HEK293 (cell line): ENCODE measurements at regions not wholly inside any gene's neighbourhood (a gene's known extent, or its start where the extent isn't known, plus 50 kb on each side); places are given as distances from the start of the nearest gene placed in this dataset.

Experiments used
- CTCF ChIA-PET: fragments of 350-600 bp; formaldehyde crosslinking; extraction: SDS; loops from one replicate; lab custom pipeline; 2021; ENCODE audit warnings: antibody characterized with exemption; lab: Yijun Ruan, JAX
- POLR2A ChIA-PET: fragments of 300-600 bp; formaldehyde crosslinking; extraction: SDS; loops from one replicate; lab custom pipeline; 2020; ENCODE audit warnings: antibody characterized with exemption, inconsistent platforms; lab: Yijun Ruan, JAX
- H3K27ac ChIP-seq: fragments of 200-500 bp; sonication (Bioruptor generic); 2 replicates; pipeline ENCODE4 v1.5.1; 2014; ENCODE audit warnings: low read depth, low read length, control low read depth, inconsistent platforms; ENCODE audit errors: extremely low read depth
- H3K36me3 ChIP-seq, 2 experiments: fragments of 200-500 bp in 1 of 2; sonication (Bioruptor generic) in 1 of 2; 1 replicate in 1 of 2; 2 replicates in 1 of 2; pipeline ENCODE4 v1.5.1; 2014 to 2017; ENCODE audit warnings: inconsistent platforms in 2 of 2, low read length in 2 of 2; ENCODE audit not compliant: control insufficient read depth in 2 of 2, insufficient read depth in 1 of 2
- H3K4me1 ChIP-seq: fragments of 200-500 bp; sonication (Bioruptor generic); 2 replicates; pipeline ENCODE4 v1.5.1; 2014; ENCODE audit warnings: mild to moderate bottlenecking, low read length, inconsistent platforms; ENCODE audit not compliant: control insufficient read depth, insufficient read depth
- H3K4me3 ChIP-seq: 2 replicates; pipeline ENCODE4 v1.5.1; 2011; ENCODE audit warnings: low read depth, mild to moderate bottlenecking, control low read depth, low read length, moderate library complexity
- H3K9me3 ChIP-seq: fragments of 200-500 bp; sonication (Bioruptor generic); 2 replicates; pipeline ENCODE4 v1.5.1; 2014; ENCODE audit warnings: low read depth, low read length, inconsistent platforms; ENCODE audit not compliant: control insufficient read depth, insufficient read depth
- HOXA7 ChIP-seq: sonication (generic); formaldehyde crosslinking; IDR thresholded peaks from 2 replicates; pipeline ENCODE4 v1.8.1; 2022; ENCODE audit warnings: missing genetic modification reagents, borderline replicate concordance
- SP2 ChIP-seq: fragments of 450-650 bp; formaldehyde crosslinking; IDR thresholded peaks from 2 replicates; pipeline ENCODE4 v1.5.1; 2016; ENCODE audit warnings: missing biosample characterization, missing genetic modification characterization
- SP3 ChIP-seq: fragments of 450-650 bp; formaldehyde crosslinking; IDR thresholded peaks from 2 replicates; pipeline ENCODE4 v1.5.1; 2016; ENCODE audit warnings: missing biosample characterization, missing genetic modification characterization
- ZFP41 ChIP-seq: fragments of 450-650 bp; formaldehyde crosslinking; IDR thresholded peaks from 2 replicates; pipeline ENCODE4 v1.5.1; 2016; ENCODE audit warnings: missing biosample characterization, missing genetic modification characterization, borderline replicate concordance
- ZFP69B ChIP-seq: fragments of 450-650 bp; formaldehyde crosslinking; IDR thresholded peaks from 2 replicates; pipeline ENCODE4 v1.5.1; 2016; ENCODE audit warnings: missing biosample characterization, missing genetic modification characterization
- ZNF223 ChIP-seq: fragments of 450-650 bp; formaldehyde crosslinking; IDR thresholded peaks from 2 replicates; pipeline ENCODE4 v1.5.1; 2016; ENCODE audit warnings: missing biosample characterization, missing genetic modification characterization
- ZNF239 ChIP-seq: fragments of 450-650 bp; formaldehyde crosslinking; IDR thresholded peaks from 2 replicates; pipeline ENCODE4 v1.5.1; 2016; ENCODE audit warnings: missing biosample characterization, missing genetic modification characterization
- ZNF24 ChIP-seq: fragments of 450-650 bp; formaldehyde crosslinking; IDR thresholded peaks from 2 replicates; pipeline ENCODE4 v1.5.1; 2016; ENCODE audit warnings: missing biosample characterization, missing genetic modification characterization
- ZNF341 ChIP-seq: fragments of 450-650 bp; formaldehyde crosslinking; IDR thresholded peaks from 2 replicates; pipeline ENCODE4; 2016; ENCODE audit warnings: low read depth, missing biosample characterization, missing genetic modification characterization
- ZNF426 ChIP-seq: fragments of 450-650 bp; formaldehyde crosslinking; IDR thresholded peaks from 2 replicates; pipeline ENCODE4 v1.5.1; 2017; ENCODE audit warnings: missing biosample characterization, missing genetic modification characterization, mild to moderate bottlenecking, inconsistent platforms, moderate library complexity
- ZNF449 ChIP-seq: fragments of 450-650 bp; formaldehyde crosslinking; IDR thresholded peaks from 2 replicates; pipeline ENCODE4 v1.5.1; 2017; ENCODE audit warnings: missing biosample characterization, mild to moderate bottlenecking, missing genetic modification characterization, moderate library complexity
- ZNF596 ChIP-seq: fragments of 450-650 bp; IDR thresholded peaks from 2 replicates; pipeline ENCODE4 v1.5.0; 2018; ENCODE audit warnings: missing biosample characterization, mild to moderate bottlenecking, missing genetic modification characterization, moderate library complexity
- ZNF654 ChIP-seq: fragments of 450-650 bp; formaldehyde crosslinking; IDR thresholded peaks from 2 replicates; pipeline ENCODE4 v1.5.1; 2016; ENCODE audit warnings: low read depth, missing biosample characterization, missing genetic modification characterization
- ZNF677 ChIP-seq: fragments of 450-650 bp; IDR thresholded peaks from 2 replicates; pipeline ENCODE4 v1.5.0; 2018; ENCODE audit warnings: missing biosample characterization, mild to moderate bottlenecking, missing genetic modification characterization, moderate library complexity
- ZNF701 ChIP-seq: fragments of 450-650 bp; formaldehyde crosslinking; IDR thresholded peaks from 2 replicates; pipeline ENCODE4 v1.5.1; 2016; ENCODE audit warnings: missing biosample characterization, missing genetic modification characterization
- TF ChIP-seq, protein P1 (sequence below): fragments of 450-650 bp; formaldehyde crosslinking; IDR thresholded peaks from 2 replicates; pipeline ENCODE4 v1.5.1; 2016; ENCODE audit warnings: missing biosample characterization, missing genetic modification characterization
- TF ChIP-seq, protein P2 (sequence below): fragments of 450-650 bp; formaldehyde crosslinking; IDR thresholded peaks from 2 replicates; pipeline ENCODE4 v1.5.1; 2016; ENCODE audit warnings: missing biosample characterization, missing genetic modification characterization
- TF ChIP-seq, protein P3 (sequence below): fragments of 450-650 bp; formaldehyde crosslinking; IDR thresholded peaks from 2 replicates; pipeline ENCODE4 v1.5.1; 2017; ENCODE audit warnings: missing biosample characterization, missing genetic modification characterization

DNA sequence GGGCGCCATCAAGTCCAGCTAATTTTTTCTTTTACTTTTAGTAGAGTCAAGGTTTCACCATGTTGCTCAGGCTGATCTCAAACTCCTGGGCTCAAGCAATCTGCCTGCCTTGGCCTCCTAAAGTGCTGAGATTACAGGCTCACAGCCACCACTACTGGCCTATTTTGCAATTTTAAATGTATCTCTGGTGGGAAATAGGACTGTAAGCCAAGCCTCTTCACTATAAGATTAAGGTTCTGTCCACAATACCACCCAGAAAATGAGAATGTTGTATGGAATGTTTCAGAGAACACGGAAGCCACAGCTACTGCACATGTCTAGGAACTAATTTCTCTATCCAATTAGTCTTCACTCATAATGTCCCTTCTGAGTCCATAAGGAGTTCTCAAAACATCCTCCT lies 607.3 kb downstream of the PRELID2 start:
- ChIA-PET CTCF (no interaction called here), POLR2A (no interaction called here)
- Histone ChIP-seq H3K27ac (no peak overlapping the region), H3K4me3 (no peak overlapping the region), H3K36me3 (no peaks in the 10 kb centered on the region), H3K9me3 (no peaks in the 10 kb centered on the region), H3K4me1 (no peaks in the 10 kb centered on the region)
- TF ChIP-seq ZFP41 (no peak), ZNF654 (no peak), ZFP69B (tag by site-specific recombination) (no peak), ZNF426 (no peak), SP2 (tag by site-specific recombination) (no peak), ZNF701 (tag by site-specific recombination) (no peak), ZNF223 (no peak), ZNF677 (tag by site-specific recombination) (no peak), ZNF239 (no peak), ZNF449 (tag by site-specific recombination) (no peak), ZNF24 (tag by site-specific recombination) (no peak), ZNF341 (no peak), SP3 (tag by site-specific recombination) (no peak)
- TF ChIP-seq, protein P1, sequence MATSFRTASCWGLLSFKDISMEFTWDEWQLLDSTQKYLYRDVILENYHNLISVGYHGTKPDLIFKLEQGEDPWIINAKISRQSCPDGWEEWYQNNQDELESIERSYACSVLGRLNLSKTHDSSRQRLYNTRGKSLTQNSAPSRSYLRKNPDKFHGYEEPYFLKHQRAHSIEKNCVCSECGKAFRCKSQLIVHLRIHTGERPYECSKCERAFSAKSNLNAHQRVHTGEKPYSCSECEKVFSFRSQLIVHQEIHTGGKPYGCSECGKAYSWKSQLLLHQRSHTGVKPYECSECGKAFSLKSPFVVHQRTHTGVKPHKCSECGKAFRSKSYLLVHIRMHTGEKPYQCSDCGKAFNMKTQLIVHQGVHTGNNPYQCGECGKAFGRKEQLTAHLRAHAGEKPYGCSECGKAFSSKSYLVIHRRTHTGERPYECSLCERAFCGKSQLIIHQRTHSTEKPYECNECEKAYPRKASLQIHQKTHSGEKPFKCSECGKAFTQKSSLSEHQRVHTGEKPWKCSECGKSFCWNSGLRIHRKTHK (tag by site-specific recombination), result no peak
- TF ChIP-seq, protein P2, sequence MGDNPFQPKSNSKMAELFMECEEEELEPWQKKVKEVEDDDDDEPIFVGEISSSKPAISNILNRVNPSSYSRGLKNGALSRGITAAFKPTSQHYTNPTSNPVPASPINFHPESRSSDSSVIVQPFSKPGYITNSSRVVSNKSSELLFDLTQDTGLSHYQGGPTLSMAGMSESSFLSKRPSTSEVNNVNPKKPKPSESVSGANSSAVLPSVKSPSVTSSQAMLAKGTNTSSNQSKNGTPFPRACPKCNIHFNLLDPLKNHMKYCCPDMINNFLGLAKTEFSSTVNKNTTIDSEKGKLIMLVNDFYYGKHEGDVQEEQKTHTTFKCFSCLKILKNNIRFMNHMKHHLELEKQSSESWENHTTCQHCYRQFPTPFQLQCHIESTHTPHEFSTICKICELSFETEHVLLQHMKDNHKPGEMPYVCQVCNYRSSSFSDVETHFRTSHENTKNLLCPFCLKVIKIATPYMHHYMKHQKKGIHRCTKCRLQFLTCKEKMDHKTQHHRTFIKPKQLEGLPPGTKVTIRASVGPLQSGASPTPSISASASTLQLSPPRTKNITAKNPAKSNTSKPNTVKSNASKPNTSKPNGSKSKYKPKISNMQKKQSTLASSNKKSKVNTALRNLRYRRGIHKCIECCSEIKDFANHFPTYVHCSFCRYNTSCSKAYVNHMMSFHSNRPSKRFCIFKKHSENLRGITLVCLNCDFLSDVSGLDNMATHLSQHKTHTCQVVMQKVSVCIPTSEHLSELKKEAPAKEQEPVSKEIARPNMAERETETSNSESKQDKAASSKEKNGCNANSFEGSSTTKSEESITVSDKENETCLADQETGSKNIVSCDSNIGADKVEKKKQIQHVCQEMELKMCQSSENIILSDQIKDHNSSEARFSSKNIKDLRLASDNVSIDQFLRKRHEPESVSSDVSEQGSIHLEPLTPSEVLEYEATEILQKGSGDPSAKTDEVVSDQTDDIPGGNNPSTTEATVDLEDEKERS (tag by site-specific recombination), result no peak

GRCh38 chr5:145226726-145227125 lies 608.4 kb downstream of the PRELID2 start:
- H3K36me3 ChIP-seq, result no peaks in the 10 kb centered on the region
- TF ChIP-seq, protein P3, sequence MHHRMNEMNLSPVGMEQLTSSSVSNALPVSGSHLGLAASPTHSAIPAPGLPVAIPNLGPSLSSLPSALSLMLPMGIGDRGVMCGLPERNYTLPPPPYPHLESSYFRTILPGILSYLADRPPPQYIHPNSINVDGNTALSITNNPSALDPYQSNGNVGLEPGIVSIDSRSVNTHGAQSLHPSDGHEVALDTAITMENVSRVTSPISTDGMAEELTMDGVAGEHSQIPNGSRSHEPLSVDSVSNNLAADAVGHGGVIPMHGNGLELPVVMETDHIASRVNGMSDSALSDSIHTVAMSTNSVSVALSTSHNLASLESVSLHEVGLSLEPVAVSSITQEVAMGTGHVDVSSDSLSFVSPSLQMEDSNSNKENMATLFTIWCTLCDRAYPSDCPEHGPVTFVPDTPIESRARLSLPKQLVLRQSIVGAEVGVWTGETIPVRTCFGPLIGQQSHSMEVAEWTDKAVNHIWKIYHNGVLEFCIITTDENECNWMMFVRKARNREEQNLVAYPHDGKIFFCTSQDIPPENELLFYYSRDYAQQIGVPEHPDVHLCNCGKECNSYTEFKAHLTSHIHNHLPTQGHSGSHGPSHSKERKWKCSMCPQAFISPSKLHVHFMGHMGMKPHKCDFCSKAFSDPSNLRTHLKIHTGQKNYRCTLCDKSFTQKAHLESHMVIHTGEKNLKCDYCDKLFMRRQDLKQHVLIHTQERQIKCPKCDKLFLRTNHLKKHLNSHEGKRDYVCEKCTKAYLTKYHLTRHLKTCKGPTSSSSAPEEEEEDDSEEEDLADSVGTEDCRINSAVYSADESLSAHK (tag by site-specific recombination), result no peak
- TF ChIP-seq HOXA7, result no peak
- TF ChIP-seq ZNF596 (tag by site-specific recombination), result no peak
- ChIA-PET POLR2A (no interaction called here), CTCF (interaction anchor here (1.3 kb wide), 1 partner anchor 11 kb away, joined by 4 read pairs; no protein-coding TSS in a partner anchor)
- no peak overlapping the region for H3K4me3 ChIP-seq
- H3K4me1 ChIP-seq, result no peaks in the 10 kb centered on the region
- no peak overlapping the region for H3K27ac ChIP-seq
- H3K9me3 ChIP-seq, result no peaks in the 10 kb centered on the region
